ENCODE measurements at regions not wholly inside any gene's neighbourhood (a gene's known extent, or its start where the extent isn't known, plus 50 kb on each side); places are given as distances from the start of the nearest gene placed in this dataset.
A peak's percentile ranks its signal among the peaks of the same experiment; 100 is the strongest.

DNA sequence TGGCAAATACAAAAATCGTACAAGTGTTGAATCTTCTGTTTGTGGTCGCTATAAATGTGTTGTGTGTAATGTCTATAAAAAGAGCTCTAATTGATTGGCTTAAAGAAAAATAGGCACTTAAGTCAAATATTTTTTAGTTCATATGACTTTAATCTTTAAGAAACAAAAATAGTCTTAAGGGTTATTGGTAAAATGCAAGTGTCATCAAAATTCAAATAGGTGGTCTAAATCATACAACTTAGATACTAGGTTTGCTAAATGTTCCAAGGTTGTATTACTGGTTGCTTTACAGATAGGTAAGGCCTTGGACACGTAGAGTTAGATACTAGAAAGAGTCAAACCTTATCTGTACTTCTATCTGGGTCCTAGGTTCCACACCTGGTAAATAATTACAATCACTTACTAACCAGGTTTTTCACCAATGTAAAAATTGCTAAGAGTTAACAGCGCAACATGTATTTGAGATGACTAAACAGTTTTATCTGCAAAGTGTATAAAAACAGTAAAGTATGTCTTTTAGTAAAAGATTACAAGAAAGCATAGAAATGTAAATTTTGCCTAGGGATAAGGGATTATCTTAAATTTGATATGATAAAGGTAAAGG lies 91.1 kb upstream of the GNAZ start:
- Histone ChIP-seq H3K27me3 (ENCODE audit: control insufficient read depth, insufficient read depth, low read length) (peaks cover 3% of the 10 kb centered on the region), H3K4me3 (ENCODE audit: low read depth, low read length) (no peak overlapping the region), H3K36me3 (ENCODE audit: control insufficient read depth, insufficient read depth, low read length) (no peaks in the 10 kb centered on the region)
- DNase-seq (ENCODE audit: low read depth) (no peak), FAIRE-seq (no peak)
- TF ChIP-seq CTCF (IDR thresholded peaks at IDR 0.05; ENCODE audit: insufficient read depth, low read length, severe bottlenecking), result no peak

DNA sequence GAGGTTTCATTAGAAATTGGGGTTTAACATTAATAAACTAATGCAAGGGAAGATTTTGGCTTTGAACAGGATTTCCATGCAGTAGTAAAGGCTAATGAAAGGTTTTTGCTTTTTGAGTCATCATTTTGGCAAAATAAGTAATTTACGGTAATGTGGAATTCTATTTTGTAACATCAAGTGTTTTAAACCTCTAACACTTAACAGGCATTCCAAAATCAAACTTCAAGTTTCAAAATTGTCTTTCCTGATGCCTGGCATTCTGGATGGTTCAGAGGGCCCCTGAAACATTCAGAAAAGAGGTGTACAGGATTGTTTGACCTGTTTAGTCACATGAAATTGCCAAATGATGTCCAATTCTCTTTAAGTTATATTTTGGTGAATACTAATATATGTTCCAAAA lies 90.4 kb upstream of the GNAZ start:
- no peak overlapping the region for H3K4me3 ChIP-seq (ENCODE audit: low read depth, low read length)
- FAIRE-seq, result no peak
- H3K27me3 ChIP-seq (ENCODE audit: control insufficient read depth, insufficient read depth, low read length), result peaks cover 3% of the 10 kb centered on the region
- H3K36me3 ChIP-seq (ENCODE audit: control insufficient read depth, insufficient read depth, low read length), result no peaks in the 10 kb centered on the region
- no peak for TF ChIP-seq CTCF (IDR thresholded peaks at IDR 0.05; ENCODE audit: insufficient read depth, low read length, severe bottlenecking)
- no peak for DNase-seq (ENCODE audit: low read depth)

DNA sequence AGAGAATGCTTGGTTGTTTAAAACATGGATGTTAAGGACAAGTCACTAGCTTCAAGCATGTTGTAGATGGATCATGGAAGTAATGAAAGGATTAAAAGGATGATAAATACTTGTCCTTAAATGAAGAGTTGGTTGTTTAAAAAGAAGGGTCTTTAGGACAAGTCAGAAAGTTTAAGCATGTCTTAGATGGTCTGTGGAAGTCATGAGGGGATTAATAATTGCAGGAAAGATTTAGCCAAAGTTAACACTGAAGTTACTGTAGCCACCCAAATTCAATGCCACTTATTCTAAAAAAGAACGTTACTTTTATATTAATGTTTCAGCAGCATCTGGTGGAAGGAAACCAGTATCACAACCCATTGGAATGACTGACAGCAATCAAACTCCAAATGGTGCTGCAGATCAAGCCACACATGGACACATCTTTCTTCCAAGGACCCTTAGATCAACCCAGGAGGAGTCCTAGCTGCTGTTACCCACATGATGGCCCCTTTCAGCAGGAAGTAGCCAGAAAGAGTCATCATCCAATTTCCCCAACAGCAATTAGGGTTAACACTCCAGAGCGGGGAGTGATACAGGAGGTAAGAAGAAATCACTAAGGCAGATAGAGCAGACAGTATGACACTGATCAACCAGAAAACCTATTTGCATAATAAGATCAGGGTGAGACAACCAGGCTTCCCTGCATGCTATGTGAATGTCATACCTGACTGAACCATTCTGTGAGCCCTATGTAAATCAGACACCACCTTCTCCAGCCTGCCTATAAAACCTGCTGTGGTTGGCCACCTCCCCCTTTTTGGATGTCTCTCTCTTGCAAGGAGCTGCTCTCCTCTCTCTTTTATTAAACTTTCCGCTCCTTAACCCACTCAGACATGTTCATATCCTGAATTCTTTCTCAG lies 88.4 kb upstream of the GNAZ start:
- Histone ChIP-seq H3K27me3 (ENCODE audit: control insufficient read depth, insufficient read depth, low read length) (peaks cover 1% of the 10 kb centered on the region), H3K36me3 (ENCODE audit: control insufficient read depth, insufficient read depth, low read length) (no peaks in the 10 kb centered on the region), H3K4me3 (ENCODE audit: low read depth, low read length) (no peak overlapping the region)
- peak; percentile 97 for FAIRE-seq
- DNase-seq (ENCODE audit: low read depth), result no peak
- TF ChIP-seq CTCF (IDR thresholded peaks at IDR 0.05; ENCODE audit: insufficient read depth, low read length, severe bottlenecking), result no peak

GRCh38 chr22:22982616-22983015 lies 87.7 kb upstream of the GNAZ start:
- Histone ChIP-seq H3K27me3 (ENCODE audit: control insufficient read depth, insufficient read depth, low read length) (peaks cover 1% of the 10 kb centered on the region), H3K4me3 (ENCODE audit: low read depth, low read length) (no peak overlapping the region), H3K36me3 (ENCODE audit: control insufficient read depth, insufficient read depth, low read length) (no peaks in the 10 kb centered on the region)
- no peak for TF ChIP-seq CTCF (IDR thresholded peaks at IDR 0.05; ENCODE audit: insufficient read depth, low read length, severe bottlenecking)
- FAIRE-seq, result no peak
- DNase-seq (ENCODE audit: low read depth), result no peak

GRCh38 chr22:22983123-22983522 lies 87.2 kb upstream of the GNAZ start:
- TF ChIP-seq CTCF (IDR thresholded peaks at IDR 0.05; ENCODE audit: insufficient read depth, low read length, severe bottlenecking), result no peak
- no peak for DNase-seq (ENCODE audit: low read depth)
- H3K27me3 ChIP-seq (ENCODE audit: control insufficient read depth, insufficient read depth, low read length), result peaks cover 1% of the 10 kb centered on the region
- H3K36me3 ChIP-seq (ENCODE audit: control insufficient read depth, insufficient read depth, low read length), result no peaks in the 10 kb centered on the region
- no peak overlapping the region for H3K4me3 ChIP-seq (ENCODE audit: low read depth, low read length)
- FAIRE-seq, result no peak

Data from bronchial epithelial cell (primary cell).